Keratinocyte (primary cell): ENCODE measurements at regions not wholly inside any gene's neighbourhood (a gene's known extent, or its start where the extent isn't known, plus 50 kb on each side); places are given as distances from the start of the nearest gene placed in this dataset.

Experiments
- DNase-seq: peaks from one replicate; pipeline ENCODE4 v3.0.0-alpha.2; 2011; ENCODE audit warnings: low read depth, missing footprints, low spot score
- FAIRE-seq: peaks from 2 replicates; lab custom pipeline; 2011; peaks lifted over from hg19 to GRCh38; lab: Jason Lieb, UNC
- H2AFZ ChIP-seq: 2 replicates; pipeline ENCODE4 v1.6.0; 2012; ENCODE audit warnings: low read length, control low read depth, inconsistent platforms; ENCODE audit not compliant: control insufficient read depth
- H3K27ac ChIP-seq: 2 replicates; pipeline ENCODE4 v1.5.1; 2011; ENCODE audit warnings: low read length; ENCODE audit not compliant: control insufficient read depth, insufficient read depth
- H3K27me3 ChIP-seq: 3 replicates; pipeline ENCODE4 v1.6.0; 2011; ENCODE audit warnings: low read length; ENCODE audit not compliant: control insufficient read depth, insufficient read depth; ENCODE audit errors: extremely low read depth
- H3K36me3 ChIP-seq, 2 experiments: 2 replicates in 1 of 2; 3 replicates in 1 of 2; pipeline ENCODE4 v1.5.1; 2011; ENCODE audit warnings: low read length in 2 of 2, mild to moderate bottlenecking in 1 of 2; ENCODE audit not compliant: control insufficient read depth in 2 of 2, insufficient read depth in 2 of 2; ENCODE audit errors: extremely low read depth in 1 of 2
- H3K4me1 ChIP-seq: 3 replicates; pipeline ENCODE4 v1.5.1; 2011; ENCODE audit warnings: low read length; ENCODE audit not compliant: control insufficient read depth, insufficient read depth; ENCODE audit errors: extremely low read depth
- H3K4me2 ChIP-seq: 3 replicates; pipeline ENCODE4 v1.6.0; 2011; ENCODE audit warnings: low read depth, low read length; ENCODE audit not compliant: control insufficient read depth, insufficient read depth; ENCODE audit errors: extremely low read depth
- H3K4me3 ChIP-seq, 3 experiments: fragments of 200-600 bp in 1 of 3; sonication (generic) in 1 of 3; 2 replicates in 2 of 3; 3 replicates in 1 of 3; pipeline ENCODE4 v1.5.1; 2011 to 2016; ENCODE audit warnings: low read length in 3 of 3, mild to moderate bottlenecking in 3 of 3, control low read depth in 2 of 3, inconsistent platforms in 1 of 3, low read depth in 1 of 3, mixed read lengths in 1 of 3, mixed run types in 1 of 3, moderate library complexity in 1 of 3; ENCODE audit not compliant: control insufficient read depth in 2 of 3, insufficient read depth in 2 of 3; ENCODE audit errors: extremely low read depth in 1 of 3
- H3K79me2 ChIP-seq: 2 replicates; pipeline ENCODE4 v1.6.0; 2012; ENCODE audit warnings: low read length; ENCODE audit not compliant: control insufficient read depth, insufficient read depth
- H3K9ac ChIP-seq: 3 replicates; pipeline ENCODE4 v1.6.0; 2011; ENCODE audit warnings: low read length; ENCODE audit not compliant: control insufficient read depth, insufficient read depth; ENCODE audit errors: extremely low read depth
- H3K9me1 ChIP-seq: 3 replicates; pipeline ENCODE4 v1.6.0; 2011; ENCODE audit warnings: low read length; ENCODE audit not compliant: control insufficient read depth, insufficient read depth; ENCODE audit errors: extremely low read depth
- H3K9me3 ChIP-seq: 2 replicates; pipeline ENCODE4 v1.5.1; 2012; ENCODE audit warnings: low read depth, low read length; ENCODE audit not compliant: control insufficient read depth
- H4K20me1 ChIP-seq: 3 replicates; pipeline ENCODE4 v1.6.0; 2011; ENCODE audit warnings: low read length; ENCODE audit not compliant: control insufficient read depth, insufficient read depth; ENCODE audit errors: extremely low read depth
- CTCF ChIP-seq, 3 experiments: IDR thresholded peaks in 1 of 3; conservative IDR thresholded peaks in 1 of 3; optimal IDR thresholded peaks in 1 of 3; 2 replicates in 2 of 3; 3 replicates in 1 of 3; pipeline versions ENCODE3 to v1.5.1; 2011; ENCODE audit warnings: low read length in 3 of 3, mild to moderate bottlenecking in 3 of 3, moderate library complexity in 2 of 3, control low read depth in 1 of 3, inconsistent platforms in 1 of 3; ENCODE audit not compliant: insufficient read depth in 2 of 3; ENCODE audit errors: extremely low read depth in 1 of 3
- EZH2 ChIP-seq: IDR thresholded peaks from one replicate; pipeline ENCODE4 v1.6.1; 2012; ENCODE audit warnings: inconsistent platforms, mild to moderate bottlenecking, low read length, moderate library complexity
- dilution Hi-C: fragments of 300-500 bp; cut with MboI; formaldehyde crosslinking; loops from one replicate; pipeline ENCODE4 v1.7.0; 2020; ENCODE audit warnings: low sequenced_read_pairs; ENCODE audit not compliant: extremely low pct_ligation_motif_present

GRCh38 chr7:91812388-91812787, 68.1 kb downstream of the MTERF1 start:
- H3K9me3 ChIP-seq, result no peaks in the 10 kb centered on the region
- no peak overlapping the region for H3K27ac ChIP-seq
- no peak overlapping the region for H3K4me2 ChIP-seq
- no peaks in the 10 kb centered on the region for H3K79me2 ChIP-seq
- no peak overlapping the region for H3K9ac ChIP-seq
- no peaks in the 10 kb centered on the region for H3K27me3 ChIP-seq
- H3K4me1 ChIP-seq, result no peaks in the 10 kb centered on the region
- no peak overlapping the region for H2AFZ ChIP-seq
- FAIRE-seq (no peak), DNase-seq (no peak)
- H3K4me3 ChIP-seq, result no peak overlapping the region
- no peaks in the 10 kb centered on the region for H3K9me1 ChIP-seq
- H3K36me3 ChIP-seq, result no peaks in the 10 kb centered on the region
- dilution Hi-C loops, result no loop called here
- no peaks in the 10 kb centered on the region for H4K20me1 ChIP-seq
- TF ChIP-seq CTCF (optimal IDR thresholded peaks at IDR 0.05 in 1 of 3, IDR thresholded peaks at IDR 0.05 in 1 of 3, conservative IDR thresholded peaks at IDR 0.05 in 1 of 3; ENCODE audit: extremely low read depth in 1 of 3, insufficient read depth in 2 of 3, low read length in 3 of 3) (no peak), EZH2 (no peak)

GRCh38 chr7:91814189-91814588, 66.3 kb downstream of the MTERF1 start:
- H3K27me3 ChIP-seq, result no peaks in the 10 kb centered on the region
- no peaks in the 10 kb centered on the region for H3K9me3 ChIP-seq
- TF ChIP-seq CTCF (optimal IDR thresholded peaks at IDR 0.05 in 1 of 3, IDR thresholded peaks at IDR 0.05 in 1 of 3, conservative IDR thresholded peaks at IDR 0.05 in 1 of 3; ENCODE audit: extremely low read depth in 1 of 3, insufficient read depth in 2 of 3, low read length in 3 of 3) (no peak), EZH2 (no peak)
- no peak overlapping the region for H3K27ac ChIP-seq
- H3K4me1 ChIP-seq, result no peaks in the 10 kb centered on the region
- no peaks in the 10 kb centered on the region for H3K9me1 ChIP-seq
- H4K20me1 ChIP-seq, result no peaks in the 10 kb centered on the region
- no peak for DNase-seq
- H3K9ac ChIP-seq, result no peak overlapping the region
- H2AFZ ChIP-seq, result no peak overlapping the region
- no peaks in the 10 kb centered on the region for H3K36me3 ChIP-seq
- no peak overlapping the region for H3K4me3 ChIP-seq
- no peak for FAIRE-seq
- H3K79me2 ChIP-seq, result no peaks in the 10 kb centered on the region
- no peak overlapping the region for H3K4me2 ChIP-seq
- dilution Hi-C loops, result no loop called here
